Loucy (cell line): ENCODE measurements at regions not wholly inside any gene's neighbourhood (a gene's known extent, or its start where the extent isn't known, plus 50 kb on each side); places are given as distances from the start of the nearest gene placed in this dataset.

Source experiments
- H2AFZ ChIP-seq: fragments of 200-600 bp; sonication (generic); 2 replicates; pipeline ENCODE4 v1.6.0; 2016; ENCODE audit warnings: antibody characterized with exemption, mild to moderate bottlenecking, low read length, moderate library complexity
- H3F3A ChIP-seq: fragments of 200-600 bp; 2 replicates; pipeline ENCODE4 v1.6.0; 2016; ENCODE audit warnings: antibody characterized with exemption, low read depth, mild to moderate bottlenecking
- H3K27me3 ChIP-seq: fragments of 200-600 bp; sonication (generic); 2 replicates; pipeline ENCODE4 v1.6.1; 2014; ENCODE audit warnings: low read length, mild to moderate bottlenecking; ENCODE audit not compliant: insufficient read depth, poor library complexity, severe bottlenecking
- H3K36me3 ChIP-seq: fragments of 200-600 bp; sonication (generic); 2 replicates; pipeline ENCODE4 v1.6.1; 2016; ENCODE audit warnings: low read length; ENCODE audit not compliant: insufficient read depth
- H3K4me1 ChIP-seq: fragments of 200-600 bp; sonication (generic); 2 replicates; pipeline ENCODE4 v1.5.1; 2014; ENCODE audit warnings: low read length, mild to moderate bottlenecking; ENCODE audit not compliant: insufficient read depth, poor library complexity, severe bottlenecking
- H3K4me2 ChIP-seq: fragments of 200-600 bp; sonication (generic); 2 replicates; pipeline ENCODE4 v1.6.0; 2014; ENCODE audit warnings: antibody characterized with exemption, low read length, low read depth, mild to moderate bottlenecking; ENCODE audit not compliant: poor library complexity, severe bottlenecking
- H3K4me3 ChIP-seq: fragments of 200-600 bp; sonication (generic); 2 replicates; pipeline ENCODE4 v1.5.1; 2014; ENCODE audit warnings: low read length, mild to moderate bottlenecking, mixed read lengths; ENCODE audit not compliant: poor library complexity, severe bottlenecking
- H3K79me2 ChIP-seq: fragments of 200-600 bp; sonication (generic); 2 replicates; pipeline ENCODE4 v1.6.1; 2014; ENCODE audit warnings: low read length; ENCODE audit not compliant: insufficient read depth
- H3K9ac ChIP-seq: fragments of 200-600 bp; sonication (generic); 2 replicates; pipeline ENCODE4 v1.6.0; 2014; ENCODE audit warnings: mild to moderate bottlenecking, low read depth, low read length, moderate library complexity; ENCODE audit not compliant: poor library complexity, severe bottlenecking
- H3K9me2 ChIP-seq: fragments of 200-600 bp; sonication (generic); replicated peaks from 2 replicates; pipeline ENCODE4 v1.6.1; 2016; ENCODE audit warnings: low read depth, low read length, mixed read lengths
- H3K9me3 ChIP-seq: fragments of 200-600 bp; sonication (generic); 2 replicates; pipeline ENCODE4 v1.6.1; 2014; ENCODE audit warnings: mild to moderate bottlenecking, antibody characterized with exemption, low read length, low read depth; ENCODE audit not compliant: insufficient read depth
- H4K20me1 ChIP-seq: fragments of 200-600 bp; sonication (generic); 2 replicates; pipeline ENCODE4 v1.6.0; 2014; ENCODE audit warnings: antibody characterized with exemption, low read length, mild to moderate bottlenecking; ENCODE audit not compliant: insufficient read depth, poor library complexity, severe bottlenecking
- EZH2phosphoT487 ChIP-seq: fragments of 200-600 bp; IDR thresholded peaks from 2 replicates; pipeline ENCODE4 v1.6.1; 2018; ENCODE audit warnings: antibody characterized with exemption, mild to moderate bottlenecking, moderate library complexity, borderline replicate concordance
- TF ChIP-seq, protein P1 (sequence below): fragments of 200-600 bp; sonication (generic); conservative IDR thresholded peaks from 2 replicates; pipeline ENCODE4 v1.5.1; 2014; ENCODE audit warnings: mild to moderate bottlenecking, antibody characterized with exemption, low read length

DNA sequence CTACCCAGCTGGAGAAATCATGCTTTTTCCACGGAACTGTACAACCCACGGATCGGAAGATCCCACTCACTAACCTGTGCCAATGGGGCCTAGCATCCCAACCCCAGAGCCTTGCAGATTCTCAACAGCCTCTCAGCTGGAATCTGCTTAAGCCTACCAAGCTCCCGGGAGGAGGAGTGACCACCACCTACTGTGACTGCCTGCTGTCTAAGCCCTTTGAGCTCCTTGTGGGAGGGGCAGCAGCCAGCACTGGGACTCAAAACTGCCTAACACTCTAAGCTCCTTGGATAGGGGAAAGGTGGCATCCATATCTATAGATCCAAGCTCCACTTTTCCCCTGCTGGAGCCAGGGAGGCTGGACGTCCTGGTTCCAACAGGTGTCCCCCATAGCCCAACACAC, 254.4 kb upstream of the CNTNAP2 start:
- TF ChIP-seq, protein P1, sequence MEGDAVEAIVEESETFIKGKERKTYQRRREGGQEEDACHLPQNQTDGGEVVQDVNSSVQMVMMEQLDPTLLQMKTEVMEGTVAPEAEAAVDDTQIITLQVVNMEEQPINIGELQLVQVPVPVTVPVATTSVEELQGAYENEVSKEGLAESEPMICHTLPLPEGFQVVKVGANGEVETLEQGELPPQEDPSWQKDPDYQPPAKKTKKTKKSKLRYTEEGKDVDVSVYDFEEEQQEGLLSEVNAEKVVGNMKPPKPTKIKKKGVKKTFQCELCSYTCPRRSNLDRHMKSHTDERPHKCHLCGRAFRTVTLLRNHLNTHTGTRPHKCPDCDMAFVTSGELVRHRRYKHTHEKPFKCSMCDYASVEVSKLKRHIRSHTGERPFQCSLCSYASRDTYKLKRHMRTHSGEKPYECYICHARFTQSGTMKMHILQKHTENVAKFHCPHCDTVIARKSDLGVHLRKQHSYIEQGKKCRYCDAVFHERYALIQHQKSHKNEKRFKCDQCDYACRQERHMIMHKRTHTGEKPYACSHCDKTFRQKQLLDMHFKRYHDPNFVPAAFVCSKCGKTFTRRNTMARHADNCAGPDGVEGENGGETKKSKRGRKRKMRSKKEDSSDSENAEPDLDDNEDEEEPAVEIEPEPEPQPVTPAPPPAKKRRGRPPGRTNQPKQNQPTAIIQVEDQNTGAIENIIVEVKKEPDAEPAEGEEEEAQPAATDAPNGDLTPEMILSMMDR: no peak
- no peak for TF ChIP-seq EZH2phosphoT487
- Histone ChIP-seq H3K27me3 (no peaks in the 10 kb centered on the region), H3K4me2 (no peak overlapping the region), H4K20me1 (no peaks in the 10 kb centered on the region), H3K4me3 (no peak overlapping the region), H3K79me2 (no peaks in the 10 kb centered on the region), H3K9me2 (no peaks in the 10 kb centered on the region), H3K36me3 (no peaks in the 10 kb centered on the region), H3K9ac (no peak overlapping the region), H2AFZ (no peak overlapping the region), H3K4me1 (no peaks in the 10 kb centered on the region), H3K9me3 (no peaks in the 10 kb centered on the region), H3F3A (no peaks in the 10 kb centered on the region)

DNA sequence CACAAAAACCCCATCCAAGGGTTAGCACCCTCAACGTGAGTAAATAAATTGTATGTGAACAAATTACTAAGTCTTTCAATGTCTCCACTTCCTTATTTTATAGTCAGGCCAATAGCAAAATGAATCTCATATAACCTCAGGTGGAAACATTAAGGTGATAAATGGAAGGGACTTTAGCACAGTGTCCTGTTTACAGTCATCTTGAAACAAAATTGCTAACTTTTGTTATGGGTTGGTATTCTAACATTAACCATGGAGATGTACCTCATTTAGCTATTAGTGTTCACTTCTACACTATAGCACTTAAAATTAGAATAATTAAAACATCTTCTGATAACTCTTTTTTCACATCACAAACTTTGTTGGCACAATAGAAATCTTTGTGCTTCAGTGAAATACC, 255.8 kb upstream of the CNTNAP2 start:
- Histone ChIP-seq H3K9me3 (no peaks in the 10 kb centered on the region), H3K4me2 (no peak overlapping the region), H3F3A (no peaks in the 10 kb centered on the region), H3K4me3 (no peak overlapping the region), H4K20me1 (no peaks in the 10 kb centered on the region), H3K9me2 (no peaks in the 10 kb centered on the region), H3K36me3 (no peaks in the 10 kb centered on the region), H3K27me3 (no peaks in the 10 kb centered on the region), H2AFZ (no peak overlapping the region), H3K9ac (no peak overlapping the region), H3K4me1 (no peaks in the 10 kb centered on the region), H3K79me2 (no peaks in the 10 kb centered on the region)
- TF ChIP-seq, protein P1: no peak
- TF ChIP-seq EZH2phosphoT487: no peak

DNA sequence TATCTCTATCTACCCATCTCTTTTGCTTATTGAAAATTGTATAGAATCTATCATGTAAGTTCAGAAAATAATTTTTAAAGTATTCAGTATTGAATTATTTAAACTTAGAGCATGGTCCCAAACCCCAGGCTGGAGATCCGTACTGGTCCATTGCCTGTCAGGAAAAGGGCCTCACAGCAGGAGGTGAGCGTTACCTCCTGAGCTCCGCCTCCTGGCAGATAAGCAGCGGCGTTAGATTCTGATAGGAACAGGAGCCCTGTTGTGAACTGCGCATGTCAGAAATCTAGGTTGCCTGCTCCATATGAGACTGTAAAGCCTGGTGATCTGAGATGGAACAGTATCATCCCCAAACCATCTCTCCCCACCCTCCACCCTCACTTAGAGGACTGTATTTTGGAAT, 266.0 kb upstream of the CNTNAP2 start:
- H3K4me3 ChIP-seq: no peak overlapping the region
- H3K79me2 ChIP-seq: no peaks in the 10 kb centered on the region
- no peak overlapping the region for H3K4me2 ChIP-seq
- H4K20me1 ChIP-seq: no peaks in the 10 kb centered on the region
- H3F3A ChIP-seq: no peaks in the 10 kb centered on the region
- H3K4me1 ChIP-seq: no peaks in the 10 kb centered on the region
- H3K27me3 ChIP-seq: no peaks in the 10 kb centered on the region
- no peaks in the 10 kb centered on the region for H3K9me3 ChIP-seq
- H3K36me3 ChIP-seq: no peaks in the 10 kb centered on the region
- TF ChIP-seq EZH2phosphoT487: no peak
- TF ChIP-seq, protein P1: no peak
- no peak overlapping the region for H2AFZ ChIP-seq
- no peak overlapping the region for H3K9ac ChIP-seq
- H3K9me2 ChIP-seq: no peaks in the 10 kb centered on the region
